ENCODE measurements at regions not wholly inside any gene's neighbourhood (a gene's known extent, or its start where the extent isn't known, plus 50 kb on each side); places are given as distances from the start of the nearest gene placed in this dataset.
"Not testable (repeated sequence)": the region's sequence is repeated elsewhere in the genome, so short reads cannot be mapped to it uniquely, and the experiment has no call there.

- DNase-seq (ENCODE audit: low read depth), result no peak
Observed at GRCh38 chr10:93221171-93221496, 147.4 kb downstream of the CYP26A1 start.

DNA sequence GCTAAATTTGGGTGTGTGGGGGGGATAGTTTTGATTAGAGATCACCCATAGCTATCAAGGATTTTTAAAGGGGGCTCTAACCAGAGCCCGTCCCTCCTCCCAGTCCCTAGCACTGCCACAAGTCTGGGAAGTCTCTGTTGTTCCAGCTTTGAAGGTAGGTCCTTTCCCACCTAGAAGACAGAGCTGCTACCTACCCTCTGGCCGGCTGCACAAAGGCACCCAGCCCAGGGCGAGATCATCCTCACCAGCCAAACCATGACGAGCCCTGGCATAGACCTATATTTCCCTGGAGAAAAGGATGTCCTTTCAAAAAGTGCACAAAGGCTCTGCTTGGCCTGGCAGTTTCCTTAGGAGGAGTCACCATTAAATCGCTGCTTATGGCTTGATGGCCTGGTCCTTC lies 147.8 kb downstream of the CYP26A1 start:
- no peak for DNase-seq (ENCODE audit: low read depth)

- peak; percentile 61 for DNase-seq (ENCODE audit: low read depth)
Observed at GRCh38 chr10:93222211-93222754, 148.6 kb downstream of the CYP26A1 start.

DNA sequence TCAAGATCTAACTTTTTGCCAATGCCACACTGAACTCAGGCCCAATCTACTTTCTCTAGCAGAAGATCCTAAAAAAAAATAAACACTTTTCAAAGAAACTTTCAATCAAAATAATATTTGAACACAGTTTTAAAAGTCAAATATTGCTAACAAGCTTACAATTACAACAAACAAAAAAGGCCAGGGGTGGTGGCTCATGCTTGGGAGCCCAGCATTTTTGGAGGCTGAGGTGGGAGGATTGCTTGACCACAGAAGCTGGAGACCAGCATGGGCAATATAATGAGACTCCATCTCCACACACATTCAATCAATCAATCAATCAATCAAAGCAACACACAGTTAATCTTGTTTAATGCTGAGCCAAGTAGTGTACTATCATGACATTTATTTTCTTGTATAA lies 149.2 kb downstream of the CYP26A1 start:
- DNase-seq (ENCODE audit: low read depth), result no peak

- DNase-seq (ENCODE audit: low read depth), result no peak
Observed at GRCh38 chr10:93223336-93223735, 149.6 kb downstream of the CYP26A1 start.

GRCh38 chr10:93224005-93224779 lies 150.5 kb downstream of the CYP26A1 start:
- DNase-seq (ENCODE audit: low read depth), result peak; percentile 42

- no peak for DNase-seq (ENCODE audit: low read depth)
Observed at GRCh38 chr10:93225938-93226337, 152.2 kb downstream of the CYP26A1 start.

DNA sequence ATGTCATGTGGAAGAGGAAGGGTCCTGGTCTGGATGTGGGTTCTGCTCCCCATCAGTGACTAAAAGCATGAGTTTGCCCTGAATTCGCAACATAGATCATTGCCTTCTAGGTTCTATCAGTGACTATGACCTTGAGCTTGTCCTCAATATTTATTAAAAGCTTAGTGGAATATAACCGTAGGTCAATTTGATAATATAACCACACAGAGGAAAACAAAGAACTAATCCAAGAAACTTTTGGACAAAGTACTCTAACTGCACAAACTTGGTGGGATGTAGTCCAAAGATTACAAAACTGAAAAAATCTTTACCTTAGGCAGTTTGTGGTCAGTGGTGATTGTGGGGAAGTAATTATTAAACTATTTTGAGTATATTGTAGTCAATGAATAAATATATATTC lies 152.9 kb downstream of the CYP26A1 start:
- no peak for DNase-seq (ENCODE audit: low read depth)

GRCh38 chr10:93230596-93230995 lies 156.9 kb downstream of the CYP26A1 start:
- not testable (repeated sequence) for DNase-seq (ENCODE audit: low read depth)

DNA sequence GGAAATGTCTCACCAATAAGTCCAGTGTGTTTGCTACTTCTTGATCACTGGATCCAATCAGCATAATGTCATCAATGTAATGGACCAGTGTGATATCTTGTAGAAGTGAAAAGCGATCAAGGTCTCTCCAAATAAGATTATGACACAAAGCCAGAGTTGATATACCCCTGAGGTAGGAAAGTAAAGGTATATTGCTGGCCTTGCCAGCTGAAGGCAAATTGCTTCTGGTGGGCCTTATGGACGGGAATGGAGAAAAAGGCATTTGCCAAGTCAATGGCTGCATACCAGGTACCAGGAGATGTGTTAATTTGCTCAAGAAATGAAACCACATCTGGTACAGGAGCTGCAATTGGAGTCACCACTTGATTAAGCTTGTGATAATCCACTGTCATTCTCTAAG lies 158.5 kb downstream of the CYP26A1 start:
- DNase-seq (ENCODE audit: low read depth), result not testable (repeated sequence)

DNA sequence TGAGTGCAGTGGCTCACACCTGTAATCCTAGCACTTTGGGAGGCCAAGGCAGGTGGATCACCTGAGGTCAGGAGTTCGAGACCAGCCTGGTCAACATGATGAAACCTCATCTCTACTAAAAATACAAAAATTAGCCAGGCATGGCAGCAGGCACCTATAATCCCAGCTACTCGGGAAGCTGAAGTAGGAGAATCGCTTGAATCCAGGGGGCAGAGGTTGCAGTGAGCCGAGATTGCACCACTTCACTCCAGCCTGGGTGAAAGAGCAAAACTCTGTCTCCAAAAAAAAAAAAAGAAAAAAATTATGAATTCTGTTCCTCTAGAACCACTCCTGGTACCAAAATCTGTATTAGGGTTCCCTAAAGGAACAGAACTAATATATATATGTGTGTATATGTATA lies 161.2 kb downstream of the CYP26A1 start:
- DNase-seq (ENCODE audit: low read depth), result not testable (repeated sequence)

DNA sequence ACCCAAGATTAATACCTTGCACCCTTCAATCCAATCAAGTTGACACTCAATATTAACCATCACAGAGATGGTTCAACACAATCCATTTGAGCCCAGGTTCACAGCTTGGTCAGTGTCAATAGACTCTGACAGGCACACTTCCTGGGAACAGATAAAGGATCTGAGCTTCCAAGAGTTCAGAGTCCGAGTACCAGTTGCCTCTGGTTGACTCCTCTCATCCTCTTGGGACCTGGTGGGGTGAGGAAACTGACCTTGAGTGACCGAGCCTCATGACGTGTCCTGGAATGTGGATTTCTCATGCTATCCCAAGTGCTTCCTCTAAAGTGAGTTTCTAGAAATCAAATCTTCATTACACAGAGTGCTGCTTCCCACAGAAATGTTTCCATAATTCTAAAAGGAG lies 162.0 kb downstream of the CYP26A1 start:
- peak; percentile 89 for DNase-seq (ENCODE audit: low read depth)

DNA sequence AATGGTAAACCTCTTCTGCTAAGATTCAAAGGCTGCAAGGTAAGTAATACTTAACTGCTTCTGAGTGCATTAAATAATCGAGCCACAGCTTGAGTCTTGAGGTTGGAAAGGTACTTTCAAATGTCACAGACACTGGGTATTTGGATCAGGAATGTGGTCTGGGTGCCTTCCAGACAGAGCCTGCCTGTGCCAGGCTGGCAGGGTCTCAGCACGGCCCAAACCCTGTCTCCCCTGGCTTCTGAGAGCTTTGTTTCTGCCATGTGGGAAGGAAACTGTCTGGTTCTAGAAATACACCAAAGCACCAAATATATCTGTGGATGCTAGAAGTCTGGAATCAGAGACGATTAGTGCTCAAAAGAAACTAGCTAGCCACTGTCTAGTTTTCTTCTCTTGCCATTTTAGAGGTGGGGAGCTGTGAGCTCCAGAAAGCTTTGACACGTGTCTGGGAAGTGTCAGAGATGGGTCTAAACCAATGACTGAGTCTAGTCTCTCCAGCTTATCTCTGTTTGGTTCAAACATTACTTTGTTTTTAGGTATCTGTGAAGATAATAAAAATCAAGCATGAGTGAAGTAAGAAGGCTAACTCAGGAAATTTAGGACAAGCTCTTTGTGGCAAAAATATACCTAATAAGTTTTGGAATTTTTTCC lies 162.8 kb downstream of the CYP26A1 start:
- DNase-seq (ENCODE audit: low read depth), result no peak

DNA sequence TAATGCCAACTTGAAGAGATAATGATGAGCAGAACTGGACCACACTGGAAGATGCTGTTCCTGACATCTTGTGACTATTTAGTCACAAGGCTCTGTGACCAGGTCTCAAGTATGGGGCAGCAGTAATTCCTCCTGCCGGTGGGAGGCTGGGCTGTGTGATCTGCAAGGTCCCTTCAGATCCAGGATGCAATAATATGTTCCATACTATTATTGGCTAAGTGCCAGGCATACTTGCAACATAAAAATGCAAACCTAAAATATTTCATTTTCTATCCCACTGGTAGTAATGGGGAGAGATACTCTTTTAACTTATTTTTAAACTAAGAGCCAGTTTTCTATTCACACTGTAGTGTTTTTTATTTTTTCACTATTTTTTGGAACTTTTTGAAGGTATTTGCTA lies 171.5 kb downstream of the CYP26A1 start:
- DNase-seq (ENCODE audit: low read depth), result no peak

GRCh38 chr10:93245779-93246178 lies 172.1 kb downstream of the CYP26A1 start:
- no peak for DNase-seq (ENCODE audit: low read depth)

GRCh38 chr10:93248583-93249227 lies 175.0 kb downstream of the CYP26A1 start:
- DNase-seq (ENCODE audit: low read depth), result no peak

DNA sequence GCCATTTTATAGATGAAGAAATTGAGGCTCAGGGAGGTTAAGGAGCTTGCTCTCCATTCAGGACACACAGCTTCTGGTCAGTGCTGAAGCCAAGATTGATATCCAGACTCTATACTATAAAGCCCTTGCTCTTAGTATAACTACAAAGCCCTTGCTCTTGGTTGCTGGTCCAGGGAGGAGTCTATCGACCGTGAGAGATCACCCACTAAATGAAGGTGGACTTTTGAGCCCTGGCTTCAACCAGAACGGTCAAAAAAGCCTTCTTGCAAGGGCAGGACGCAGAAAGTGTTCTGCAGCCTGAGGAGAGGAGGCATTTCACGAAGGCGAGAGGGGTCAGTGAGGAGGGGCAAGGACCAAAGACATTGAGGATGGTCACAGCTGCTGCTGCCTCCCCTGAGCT lies 176.3 kb downstream of the CYP26A1 start:
- no peak for DNase-seq (ENCODE audit: low read depth)

DNA sequence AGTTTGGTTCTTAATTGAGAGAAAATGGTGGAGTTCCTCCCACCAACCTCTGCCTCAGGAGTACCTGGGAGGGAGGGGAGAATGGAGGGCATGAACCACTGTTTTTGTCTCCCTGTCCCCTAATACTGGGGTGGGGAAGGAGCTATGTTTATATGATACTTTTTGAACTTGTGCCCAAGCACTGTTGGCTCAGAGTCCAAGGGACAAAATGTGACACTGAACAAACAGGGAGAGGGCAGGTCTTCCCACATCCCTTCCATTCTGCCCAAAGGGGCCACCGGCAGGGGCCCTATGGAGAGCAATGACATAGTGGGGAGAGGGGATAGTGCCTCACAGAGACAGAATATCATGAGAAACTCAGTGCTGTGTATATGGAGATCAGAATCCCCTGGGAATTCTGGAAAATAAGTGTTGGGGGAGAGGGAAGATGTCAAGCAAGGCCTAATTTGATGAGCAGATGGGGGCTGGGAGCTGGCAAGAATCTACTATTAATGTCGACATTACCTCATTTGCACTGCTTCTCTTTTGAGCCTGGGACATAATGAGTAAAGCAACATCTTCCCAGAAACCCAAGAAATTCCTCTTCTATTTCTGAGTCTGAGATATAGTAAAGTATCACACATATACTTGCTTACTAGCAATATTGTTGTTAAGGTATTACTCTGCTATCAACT lies 180.6 kb downstream of the CYP26A1 start:
- no peak for DNase-seq (ENCODE audit: low read depth)

GRCh38 chr10:93255546-93255945 lies 181.9 kb downstream of the CYP26A1 start:
- DNase-seq (ENCODE audit: low read depth), result no peak
